ENCODE measurements at regions not wholly inside any gene's neighbourhood (a gene's known extent, or its start where the extent isn't known, plus 50 kb on each side); places are given as distances from the start of the nearest gene placed in this dataset.

DNA sequence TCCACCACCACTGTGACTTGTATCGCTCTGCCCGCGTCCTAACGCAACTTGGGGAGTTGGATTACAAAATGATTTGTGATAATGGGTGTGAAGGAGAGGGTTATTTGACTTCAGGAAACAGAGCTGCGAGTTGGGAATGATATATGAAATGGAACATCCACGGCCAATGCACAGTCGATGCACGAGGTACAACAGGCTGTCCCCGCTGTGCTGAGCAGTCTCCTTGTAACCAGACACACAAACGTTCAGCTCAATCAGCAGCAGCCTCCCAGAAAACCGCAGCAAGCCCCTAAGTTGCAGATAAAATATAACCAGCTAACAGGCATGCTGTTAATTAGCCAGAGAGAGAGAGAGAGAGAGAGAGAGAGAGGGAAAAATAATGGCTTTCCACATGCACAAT is 332.7 kb upstream of the MGMT start:
- POLR2A ChIA-PET, result no interaction called here
- CTCF ChIA-PET, result interaction anchor here (0.9 kb wide), 1 partner anchor 755 kb away, joined by 5 read pairs; no protein-coding TSS in a partner anchor
- no peak for DNase-seq

DNA sequence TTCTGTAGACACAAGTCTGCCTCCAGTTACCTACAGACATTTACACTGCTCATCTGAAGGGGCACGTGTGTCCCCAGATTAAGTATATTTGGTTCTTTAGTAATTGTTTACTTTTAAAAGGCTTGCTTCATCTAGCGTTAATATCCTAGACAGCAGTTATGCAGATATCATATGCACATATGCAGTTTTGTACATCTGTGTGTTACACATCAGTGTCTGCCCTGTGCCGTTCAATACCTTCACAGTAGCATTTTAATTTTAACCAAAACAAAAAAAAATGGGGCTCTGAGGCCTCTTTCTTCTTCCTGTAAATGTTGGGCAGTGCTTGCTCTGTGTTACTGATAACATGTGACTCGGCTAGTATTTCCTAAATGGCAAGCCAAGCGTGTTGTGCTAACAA is 331.4 kb upstream of the MGMT start:
- Histone ChIP-seq H3F3A (replicated peaks; ENCODE audit: insufficient read depth) (no peaks in the 10 kb centered on the region), H3K27me3 (ENCODE audit: insufficient read depth) (no peaks in the 10 kb centered on the region), H3K4me3 (ENCODE audit: low read depth in 2 of 2, low read length in 1 of 2) (no peak overlapping the region), H3K4me2 (no peak overlapping the region), H3K4me1 (ENCODE audit: control insufficient read depth in 1 of 2, insufficient read depth in 2 of 2, low read depth in 1 of 2, low read length in 1 of 2) (peaks cover 0 to 10% of the 10 kb centered on the region in 2 experiments; a peak in 1 of 4 replicates), H3K36me3 (replicated peaks in 1 of 2; ENCODE audit: control insufficient read depth in 1 of 2, insufficient read depth in 2 of 2, low read length in 1 of 2) (no peaks in the 10 kb centered on the region), H3K9me3 (peaks cover 3% of the 10 kb centered on the region; the same call in 1 of the 2 replicates), H4K20me1 (ENCODE audit: insufficient read depth) (no peaks in the 10 kb centered on the region), H3K27ac (ENCODE audit: low read depth in 2 of 2, low read length in 1 of 2) (no peak overlapping the region), H3K9me2 (no peaks in the 10 kb centered on the region), H3K9ac (no peak overlapping the region), H2AFZ (ENCODE audit: low read depth) (no peak overlapping the region), H3K79me2 (ENCODE audit: insufficient read depth) (no peaks in the 10 kb centered on the region)
- POLR2A ChIA-PET, result no interaction called here
- no peak for TF ChIP-seq MEF2A (IDR thresholded peaks at IDR 0.05; ENCODE audit: borderline replicate concordance, low read depth)
- no peak for TF ChIP-seq RCOR1 (IDR thresholded peaks at IDR 0.05; ENCODE audit: low read length)
- TF ChIP-seq GATA2 (CRISPR knock-in tag; IDR thresholded peaks at IDR 0.05), result no peak
- no peak for TF ChIP-seq TEAD4 (IDR thresholded peaks at IDR 0.05; ENCODE audit: borderline replicate concordance, insufficient read depth)
- no peak for TF ChIP-seq RAD21 (IDR thresholded peaks at IDR 0.05; ENCODE audit: low read length)
- TF ChIP-seq, protein P1, sequence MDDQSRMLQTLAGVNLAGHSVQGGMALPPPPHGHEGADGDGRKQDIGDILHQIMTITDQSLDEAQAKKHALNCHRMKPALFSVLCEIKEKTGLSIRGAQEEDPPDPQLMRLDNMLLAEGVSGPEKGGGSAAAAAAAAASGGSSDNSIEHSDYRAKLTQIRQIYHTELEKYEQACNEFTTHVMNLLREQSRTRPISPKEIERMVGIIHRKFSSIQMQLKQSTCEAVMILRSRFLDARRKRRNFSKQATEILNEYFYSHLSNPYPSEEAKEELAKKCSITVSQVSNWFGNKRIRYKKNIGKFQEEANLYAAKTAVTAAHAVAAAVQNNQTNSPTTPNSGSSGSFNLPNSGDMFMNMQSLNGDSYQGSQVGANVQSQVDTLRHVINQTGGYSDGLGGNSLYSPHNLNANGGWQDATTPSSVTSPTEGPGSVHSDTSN (IDR thresholded peaks at IDR 0.05), result no peak
- TF ChIP-seq RFX5 (IDR thresholded peaks at IDR 0.05; ENCODE audit: low read length), result no peak
- no peak for TF ChIP-seq EP300 (IDR thresholded peaks at IDR 0.05; ENCODE audit: borderline replicate concordance in 1 of 2, low read depth in 1 of 2, low read length in 1 of 2)
- TF ChIP-seq TAF1 (IDR thresholded peaks at IDR 0.05; ENCODE audit: borderline replicate concordance, low read depth, low read length), result no peak
- TF ChIP-seq CHD2 (IDR thresholded peaks at IDR 0.05; ENCODE audit: low read length, partially characterized antibody), result no peak
- no peak for TF ChIP-seq TCF12 (IDR thresholded peaks at IDR 0.05)
- TF ChIP-seq FOXM1 (IDR thresholded peaks at IDR 0.05; ENCODE audit: low read depth), result no peak
- no peak for TF ChIP-seq FOSL2 (IDR thresholded peaks at IDR 0.05; ENCODE audit: borderline replicate concordance, low read depth)
- CTCF ChIA-PET, result interaction anchor here (0.5 to 0.6 kb wide), 2 partner anchors 143 to 914 kb away, joined by 3 read pairs; no protein-coding TSS in a partner anchor
- 29% methylated on average over 5 of the region's 5 CpGs for WGBS (ENCODE audit: low lambda C conversion rate)
- DNase-seq, result no peak

More for the DNA sequence above, 332.7 kb upstream of the MGMT start:
- H3K4me2 ChIP-seq, result no peak overlapping the region
- H3F3A ChIP-seq (replicated peaks; ENCODE audit: insufficient read depth), result no peaks in the 10 kb centered on the region
- H3K4me3 ChIP-seq (ENCODE audit: low read depth in 2 of 2, low read length in 1 of 2), result no peak overlapping the region
- H3K9me3 ChIP-seq, result no peaks in the 10 kb centered on the region
- no peak overlapping the region for H2AFZ ChIP-seq (ENCODE audit: low read depth)
- no peaks in the 10 kb centered on the region for H3K27me3 ChIP-seq (ENCODE audit: insufficient read depth)
- WGBS (ENCODE audit: low lambda C conversion rate), result 43% methylated on average over 11 of the region's 11 CpGs
- TF ChIP-seq, protein P2, sequence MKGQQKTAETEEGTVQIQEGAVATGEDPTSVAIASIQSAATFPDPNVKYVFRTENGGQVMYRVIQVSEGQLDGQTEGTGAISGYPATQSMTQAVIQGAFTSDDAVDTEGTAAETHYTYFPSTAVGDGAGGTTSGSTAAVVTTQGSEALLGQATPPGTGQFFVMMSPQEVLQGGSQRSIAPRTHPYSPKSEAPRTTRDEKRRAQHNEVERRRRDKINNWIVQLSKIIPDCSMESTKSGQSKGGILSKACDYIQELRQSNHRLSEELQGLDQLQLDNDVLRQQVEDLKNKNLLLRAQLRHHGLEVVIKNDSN (IDR thresholded peaks at IDR 0.05; ENCODE audit: borderline replicate concordance, low read depth), result no peak
- TF ChIP-seq, protein P3, sequence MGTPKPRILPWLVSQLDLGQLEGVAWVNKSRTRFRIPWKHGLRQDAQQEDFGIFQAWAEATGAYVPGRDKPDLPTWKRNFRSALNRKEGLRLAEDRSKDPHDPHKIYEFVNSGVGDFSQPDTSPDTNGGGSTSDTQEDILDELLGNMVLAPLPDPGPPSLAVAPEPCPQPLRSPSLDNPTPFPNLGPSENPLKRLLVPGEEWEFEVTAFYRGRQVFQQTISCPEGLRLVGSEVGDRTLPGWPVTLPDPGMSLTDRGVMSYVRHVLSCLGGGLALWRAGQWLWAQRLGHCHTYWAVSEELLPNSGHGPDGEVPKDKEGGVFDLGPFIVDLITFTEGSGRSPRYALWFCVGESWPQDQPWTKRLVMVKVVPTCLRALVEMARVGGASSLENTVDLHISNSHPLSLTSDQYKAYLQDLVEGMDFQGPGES (IDR thresholded peaks at IDR 0.05; ENCODE audit: low read depth, low read length), result no peak
- TF ChIP-seq GABPA (IDR thresholded peaks at IDR 0.05; ENCODE audit: low read depth), result no peak
- TF ChIP-seq EZH2phosphoT487 (IDR thresholded peaks at IDR 0.05; ENCODE audit: borderline replicate concordance, low read depth), result no peak
- TF ChIP-seq, protein P4, sequence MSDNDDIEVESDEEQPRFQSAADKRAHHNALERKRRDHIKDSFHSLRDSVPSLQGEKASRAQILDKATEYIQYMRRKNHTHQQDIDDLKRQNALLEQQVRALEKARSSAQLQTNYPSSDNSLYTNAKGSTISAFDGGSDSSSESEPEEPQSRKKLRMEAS (IDR thresholded peaks at IDR 0.05; ENCODE audit: low read depth), result no peak
- no peak for TF ChIP-seq SIN3A (IDR thresholded peaks at IDR 0.05; ENCODE audit: borderline replicate concordance, low read depth, low read length)
- no peak for TF ChIP-seq TAF1 (IDR thresholded peaks at IDR 0.05; ENCODE audit: borderline replicate concordance, low read depth, low read length)
- TF ChIP-seq RFX5 (IDR thresholded peaks at IDR 0.05; ENCODE audit: low read length), result no peak
- H3K9ac ChIP-seq, result no peak overlapping the region
- no peaks in the 10 kb centered on the region for H3K36me3 ChIP-seq (replicated peaks in 1 of 2; ENCODE audit: control insufficient read depth in 1 of 2, insufficient read depth in 2 of 2, low read length in 1 of 2)
- no peak overlapping the region for H3K27ac ChIP-seq (ENCODE audit: low read depth in 2 of 2, low read length in 1 of 2)
- no peaks in the 10 kb centered on the region for H4K20me1 ChIP-seq (ENCODE audit: insufficient read depth)
- peaks cover 0 to 10% of the 10 kb centered on the region in 2 experiments; a peak in 1 of 4 replicates for H3K4me1 ChIP-seq (ENCODE audit: control insufficient read depth in 1 of 2, insufficient read depth in 2 of 2, low read depth in 1 of 2, low read length in 1 of 2)
- H3K79me2 ChIP-seq (ENCODE audit: insufficient read depth), result no peaks in the 10 kb centered on the region
- no peaks in the 10 kb centered on the region for H3K9me2 ChIP-seq
